HepG2 (cell line): ENCODE measurements at regions not wholly inside any gene's neighbourhood (a gene's known extent, or its start where the extent isn't known, plus 50 kb on each side); places are given as distances from the start of the nearest gene placed in this dataset.

Experiments used
- HCFC1 ChIP-seq: fragments of 150-350 bp; IDR thresholded peaks from 2 replicates; pipeline ENCODE4 v1.6.1; 2014; ENCODE audit warnings: low read depth, low read length
- HNF4A ChIP-seq: sonication (generic); formaldehyde crosslinking; IDR thresholded peaks from 2 replicates; pipeline ENCODE4 v1.4.0; 2020; ENCODE audit warnings: missing genetic modification reagents
- TEAD2 ChIP-seq: sonication (generic); formaldehyde crosslinking; IDR thresholded peaks from 2 replicates; pipeline ENCODE4 v1.9.0; 2021; ENCODE audit warnings: missing genetic modification reagents
- TRIM24 ChIP-seq: sonication (generic); formaldehyde crosslinking; IDR thresholded peaks from 2 replicates; pipeline ENCODE4 v1.8.0; 2022; ENCODE audit warnings: mild to moderate bottlenecking, missing genetic modification reagents
- ZBTB8A ChIP-seq: sonication (generic); formaldehyde crosslinking; IDR thresholded peaks from 2 replicates; pipeline ENCODE4 v1.4.0; 2020; ENCODE audit warnings: mild to moderate bottlenecking, low read depth, missing genetic modification reagents, borderline replicate concordance
- ZNF335 ChIP-seq: sonication (generic); formaldehyde crosslinking; IDR thresholded peaks from 2 replicates; pipeline ENCODE4 v1.4.0; 2020; ENCODE audit warnings: missing genetic modification reagents
- TF ChIP-seq, protein P1 (sequence below): sonication (generic); formaldehyde crosslinking; conservative IDR thresholded peaks from 2 replicates; pipeline ENCODE4 v1.4.0; 2020; ENCODE audit warnings: missing genetic modification reagents
- TF ChIP-seq, protein P2 (sequence below): sonication (generic); formaldehyde crosslinking; IDR thresholded peaks from 2 replicates; pipeline ENCODE4 v1.4.0; 2020; ENCODE audit warnings: missing genetic modification reagents
- TF ChIP-seq, protein P3 (sequence below): sonication (generic); formaldehyde crosslinking; IDR thresholded peaks from 2 replicates; pipeline ENCODE4 v1.5.0; 2020; ENCODE audit warnings: mild to moderate bottlenecking, missing genetic modification reagents, moderate library complexity

DNA sequence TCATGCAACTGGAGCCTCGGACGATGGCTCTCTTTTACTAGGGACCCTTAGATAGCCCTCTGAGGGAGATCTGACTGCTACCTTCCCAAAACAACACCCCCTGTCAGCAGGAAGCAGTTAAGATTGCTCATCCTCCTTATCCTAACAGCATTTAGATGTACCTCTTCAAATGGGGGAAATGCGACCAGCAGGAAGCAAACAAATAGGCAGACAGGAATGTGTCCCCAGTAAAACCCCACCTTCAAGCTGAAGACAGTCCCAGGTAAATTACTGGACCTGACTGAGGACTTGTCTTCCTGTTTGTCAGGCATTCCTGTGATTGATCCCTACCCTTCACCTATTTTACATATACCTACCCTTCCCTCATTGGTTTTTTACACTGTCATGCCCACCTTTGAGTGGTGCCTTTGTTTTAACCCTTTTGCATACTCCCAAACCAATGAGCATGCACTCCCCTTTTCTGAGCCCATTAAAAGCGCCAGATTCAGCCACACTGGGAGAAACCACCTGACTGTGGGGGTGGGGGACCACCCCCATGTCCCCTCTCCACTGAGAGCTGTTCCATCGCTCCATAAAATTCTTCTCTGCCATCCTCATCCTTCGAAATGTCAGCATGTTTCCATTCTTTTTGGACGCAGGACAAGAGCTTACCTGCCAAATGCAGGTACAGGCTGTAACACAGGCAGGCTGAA, 954.0 kb upstream of the CDH6 start:
- TF ChIP-seq ZNF335 (no peak), TRIM24 (no peak), ZBTB8A (no peak), HCFC1 (no peak), HNF4A (CRISPR knock-in tag) (no peak), TEAD2 (CRISPR knock-in tag) (no peak)
- TF ChIP-seq, protein P1, sequence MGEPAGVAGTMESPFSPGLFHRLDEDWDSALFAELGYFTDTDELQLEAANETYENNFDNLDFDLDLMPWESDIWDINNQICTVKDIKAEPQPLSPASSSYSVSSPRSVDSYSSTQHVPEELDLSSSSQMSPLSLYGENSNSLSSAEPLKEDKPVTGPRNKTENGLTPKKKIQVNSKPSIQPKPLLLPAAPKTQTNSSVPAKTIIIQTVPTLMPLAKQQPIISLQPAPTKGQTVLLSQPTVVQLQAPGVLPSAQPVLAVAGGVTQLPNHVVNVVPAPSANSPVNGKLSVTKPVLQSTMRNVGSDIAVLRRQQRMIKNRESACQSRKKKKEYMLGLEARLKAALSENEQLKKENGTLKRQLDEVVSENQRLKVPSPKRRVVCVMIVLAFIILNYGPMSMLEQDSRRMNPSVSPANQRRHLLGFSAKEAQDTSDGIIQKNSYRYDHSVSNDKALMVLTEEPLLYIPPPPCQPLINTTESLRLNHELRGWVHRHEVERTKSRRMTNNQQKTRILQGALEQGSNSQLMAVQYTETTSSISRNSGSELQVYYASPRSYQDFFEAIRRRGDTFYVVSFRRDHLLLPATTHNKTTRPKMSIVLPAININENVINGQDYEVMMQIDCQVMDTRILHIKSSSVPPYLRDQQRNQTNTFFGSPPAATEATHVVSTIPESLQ = no peak
- TF ChIP-seq, protein P2, sequence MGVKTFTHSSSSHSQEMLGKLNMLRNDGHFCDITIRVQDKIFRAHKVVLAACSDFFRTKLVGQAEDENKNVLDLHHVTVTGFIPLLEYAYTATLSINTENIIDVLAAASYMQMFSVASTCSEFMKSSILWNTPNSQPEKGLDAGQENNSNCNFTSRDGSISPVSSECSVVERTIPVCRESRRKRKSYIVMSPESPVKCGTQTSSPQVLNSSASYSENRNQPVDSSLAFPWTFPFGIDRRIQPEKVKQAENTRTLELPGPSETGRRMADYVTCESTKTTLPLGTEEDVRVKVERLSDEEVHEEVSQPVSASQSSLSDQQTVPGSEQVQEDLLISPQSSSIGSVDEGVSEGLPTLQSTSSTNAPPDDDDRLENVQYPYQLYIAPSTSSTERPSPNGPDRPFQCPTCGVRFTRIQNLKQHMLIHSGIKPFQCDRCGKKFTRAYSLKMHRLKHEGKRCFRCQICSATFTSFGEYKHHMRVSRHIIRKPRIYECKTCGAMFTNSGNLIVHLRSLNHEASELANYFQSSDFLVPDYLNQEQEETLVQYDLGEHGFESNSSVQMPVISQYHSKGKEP (CRISPR knock-in tag) = no peak
- TF ChIP-seq, protein P3, sequence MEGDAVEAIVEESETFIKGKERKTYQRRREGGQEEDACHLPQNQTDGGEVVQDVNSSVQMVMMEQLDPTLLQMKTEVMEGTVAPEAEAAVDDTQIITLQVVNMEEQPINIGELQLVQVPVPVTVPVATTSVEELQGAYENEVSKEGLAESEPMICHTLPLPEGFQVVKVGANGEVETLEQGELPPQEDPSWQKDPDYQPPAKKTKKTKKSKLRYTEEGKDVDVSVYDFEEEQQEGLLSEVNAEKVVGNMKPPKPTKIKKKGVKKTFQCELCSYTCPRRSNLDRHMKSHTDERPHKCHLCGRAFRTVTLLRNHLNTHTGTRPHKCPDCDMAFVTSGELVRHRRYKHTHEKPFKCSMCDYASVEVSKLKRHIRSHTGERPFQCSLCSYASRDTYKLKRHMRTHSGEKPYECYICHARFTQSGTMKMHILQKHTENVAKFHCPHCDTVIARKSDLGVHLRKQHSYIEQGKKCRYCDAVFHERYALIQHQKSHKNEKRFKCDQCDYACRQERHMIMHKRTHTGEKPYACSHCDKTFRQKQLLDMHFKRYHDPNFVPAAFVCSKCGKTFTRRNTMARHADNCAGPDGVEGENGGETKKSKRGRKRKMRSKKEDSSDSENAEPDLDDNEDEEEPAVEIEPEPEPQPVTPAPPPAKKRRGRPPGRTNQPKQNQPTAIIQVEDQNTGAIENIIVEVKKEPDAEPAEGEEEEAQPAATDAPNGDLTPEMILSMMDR = no peak
